ENCODE measurements at regions not wholly inside any gene's neighbourhood (a gene's known extent, or its start where the extent isn't known, plus 50 kb on each side); places are given as distances from the start of the nearest gene placed in this dataset.

- Histone ChIP-seq H3K4me1 (ENCODE audit: insufficient read depth, low read length, severe bottlenecking) (peaks cover 15% of the 10 kb centered on the region), H3F3A (ENCODE audit: insufficient read depth, low read length) (no peaks in the 10 kb centered on the region), H3K79me2 (ENCODE audit: insufficient read depth, low read length) (no peaks in the 10 kb centered on the region), H3K4me3 (ENCODE audit: low read depth, low read length, poor library complexity, severe bottlenecking) (no peak overlapping the region), H3K36me3 (ENCODE audit: insufficient read depth, low read length) (no peaks in the 10 kb centered on the region), H3K4me2 (ENCODE audit: low read length) (no peak overlapping the region), H3K27ac (ENCODE audit: low read depth, low read length, poor library complexity, severe bottlenecking) (no peak overlapping the region), H3K27me3 (ENCODE audit: insufficient read depth, low read length) (no peaks in the 10 kb centered on the region), H3K9me2 (ENCODE audit: low read depth, low read length) (no peaks in the 10 kb centered on the region), H3K9me3 (ENCODE audit: low read length) (no peaks in the 10 kb centered on the region), H4K20me1 (ENCODE audit: insufficient read depth, low read length) (no peaks in the 10 kb centered on the region), H3K9ac (ENCODE audit: low read length) (no peak overlapping the region), H2AFZ (ENCODE audit: low read length) (no peak overlapping the region)
- no peak for TF ChIP-seq CTCF (IDR thresholded peaks at IDR 0.05; ENCODE audit: low read length)
- TF ChIP-seq EZH2 (IDR thresholded peaks at IDR 0.05; ENCODE audit: borderline replicate concordance, low read length): no peak
Measured at GRCh38 chr4:123589301-123589700, 192.7 kb downstream of the SPRY1 start.

- H3K27me3 ChIP-seq (ENCODE audit: insufficient read depth, low read length): no peaks in the 10 kb centered on the region
- H3F3A ChIP-seq (ENCODE audit: insufficient read depth, low read length): no peaks in the 10 kb centered on the region
- no peak overlapping the region for H3K9ac ChIP-seq (ENCODE audit: low read length)
- no peak overlapping the region for H2AFZ ChIP-seq (ENCODE audit: low read length)
- no peaks in the 10 kb centered on the region for H3K36me3 ChIP-seq (ENCODE audit: insufficient read depth, low read length)
- no peak overlapping the region for H3K4me2 ChIP-seq (ENCODE audit: low read length)
- TF ChIP-seq EZH2 (IDR thresholded peaks at IDR 0.05; ENCODE audit: borderline replicate concordance, low read length) (no peak), CTCF (IDR thresholded peaks at IDR 0.05; ENCODE audit: low read length) (no peak)
- no peaks in the 10 kb centered on the region for H3K79me2 ChIP-seq (ENCODE audit: insufficient read depth, low read length)
- H4K20me1 ChIP-seq (ENCODE audit: insufficient read depth, low read length): no peaks in the 10 kb centered on the region
- no peaks in the 10 kb centered on the region for H3K9me2 ChIP-seq (ENCODE audit: low read depth, low read length)
- H3K4me1 ChIP-seq (ENCODE audit: insufficient read depth, low read length, severe bottlenecking): peaks cover 15% of the 10 kb centered on the region
- no peaks in the 10 kb centered on the region for H3K9me3 ChIP-seq (ENCODE audit: low read length)
- no peak overlapping the region for H3K4me3 ChIP-seq (ENCODE audit: low read depth, low read length, poor library complexity, severe bottlenecking)
- H3K27ac ChIP-seq (ENCODE audit: low read depth, low read length, poor library complexity, severe bottlenecking): no peak overlapping the region
Measured at GRCh38 chr4:123591875-123592274, 195.3 kb downstream of the SPRY1 start.

- Histone ChIP-seq H2AFZ (ENCODE audit: low read length) (no peak overlapping the region), H3F3A (ENCODE audit: insufficient read depth, low read length) (no peaks in the 10 kb centered on the region), H3K9me3 (ENCODE audit: low read length) (no peaks in the 10 kb centered on the region), H3K36me3 (ENCODE audit: insufficient read depth, low read length) (no peaks in the 10 kb centered on the region), H3K4me1 (ENCODE audit: insufficient read depth, low read length, severe bottlenecking) (peaks cover 7% of the 10 kb centered on the region), H3K27ac (ENCODE audit: low read depth, low read length, poor library complexity, severe bottlenecking) (no peak overlapping the region), H3K4me3 (ENCODE audit: low read depth, low read length, poor library complexity, severe bottlenecking) (no peak overlapping the region), H3K79me2 (ENCODE audit: insufficient read depth, low read length) (no peaks in the 10 kb centered on the region), H3K27me3 (ENCODE audit: insufficient read depth, low read length) (no peaks in the 10 kb centered on the region), H3K4me2 (ENCODE audit: low read length) (no peak overlapping the region), H4K20me1 (ENCODE audit: insufficient read depth, low read length) (no peaks in the 10 kb centered on the region), H3K9me2 (ENCODE audit: low read depth, low read length) (no peaks in the 10 kb centered on the region), H3K9ac (ENCODE audit: low read length) (no peak overlapping the region)
- TF ChIP-seq EZH2 (IDR thresholded peaks at IDR 0.05; ENCODE audit: borderline replicate concordance, low read length): no peak
- no peak for TF ChIP-seq CTCF (IDR thresholded peaks at IDR 0.05; ENCODE audit: low read length)
Measured at GRCh38 chr4:123593655-123594054, 197.1 kb downstream of the SPRY1 start.
